ENCODE measurements at regions not wholly inside any gene's neighbourhood (a gene's known extent, or its start where the extent isn't known, plus 50 kb on each side); places are given as distances from the start of the nearest gene placed in this dataset.

- ChIA-PET POLR2A (ENCODE audit: low non-redundant PET) (no interaction called here), CTCF (interaction anchor here (0.6 to 4.5 kb wide), 3 partner anchors 44 to 354 kb away, joined by 3 to 56 read pairs (median 3); partner anchors contain the start of gene HES1)
- TF ChIP-seq CTCF (conservative IDR thresholded peaks at IDR 0.05; ENCODE audit: low read depth) = no peak
- no peak for DNase-seq (ENCODE audit: low spot score)
- peak overlapping the region; percentile 95 for H3K27ac ChIP-seq
Measured at GRCh38 chr3:193782747-193783146, 189.7 kb downstream of the OPA1 start.

- no peak overlapping the region for H3K27ac ChIP-seq
- POLR2A ChIA-PET (ENCODE audit: low non-redundant PET) = interaction anchor here (1.0 kb wide), 1 partner anchor 353 kb away, joined by 13 read pairs; the partner anchor contains the start of gene HES1
- peak; percentile 53 for DNase-seq (ENCODE audit: low spot score)
- CTCF ChIA-PET = interaction anchor here (0.6 to 1.0 kb wide), 2 partner anchors 44 to 532 kb away, joined by 3 read pairs; no protein-coding TSS in a partner anchor
- TF ChIP-seq CTCF (conservative IDR thresholded peaks at IDR 0.05; ENCODE audit: low read depth) = no peak
Measured at GRCh38 chr3:193783166-193783896, 190.3 kb downstream of the OPA1 start.

- ChIA-PET CTCF (interaction anchor here (0.7 to 0.8 kb wide), 2 partner anchors 541 to 559 kb away, joined by 3 to 5 read pairs; no protein-coding TSS in a partner anchor), POLR2A (ENCODE audit: low non-redundant PET) (no interaction called here)
- H3K27ac ChIP-seq = no peak overlapping the region
- DNase-seq (ENCODE audit: low spot score) = no peak
- no peak for TF ChIP-seq CTCF (conservative IDR thresholded peaks at IDR 0.05; ENCODE audit: low read depth)
Measured at GRCh38 chr3:193784822-193785221, 191.8 kb downstream of the OPA1 start.

- ChIA-PET CTCF (no interaction called here), POLR2A (ENCODE audit: low non-redundant PET) (no interaction called here)
- H3K27ac ChIP-seq = no peak overlapping the region
- DNase-seq (ENCODE audit: low spot score) = no peak
- no peak for TF ChIP-seq CTCF (conservative IDR thresholded peaks at IDR 0.05; ENCODE audit: low read depth)
Measured at GRCh38 chr3:193787496-193787870, 194.5 kb downstream of the OPA1 start.

GRCh38 chr3:193788189-193788991 is 195.4 kb downstream of the OPA1 start:
- no peak overlapping the region for H3K27ac ChIP-seq
- ChIA-PET POLR2A (ENCODE audit: low non-redundant PET) (no interaction called here), CTCF (interaction anchor here (0.6 kb wide), 1 partner anchor 288 kb away, joined by 3 read pairs; no protein-coding TSS in a partner anchor)
- TF ChIP-seq CTCF (conservative IDR thresholded peaks at IDR 0.05; ENCODE audit: low read depth) = no peak
- DNase-seq (ENCODE audit: low spot score) = no peak

- DNase-seq (ENCODE audit: low spot score) = no peak
- TF ChIP-seq CTCF (conservative IDR thresholded peaks at IDR 0.05; ENCODE audit: low read depth) = no peak
- ChIA-PET POLR2A (ENCODE audit: low non-redundant PET) (no interaction called here), CTCF (no interaction called here)
- H3K27ac ChIP-seq = no peak overlapping the region
Measured at GRCh38 chr3:193789455-193789854, 196.4 kb downstream of the OPA1 start.

All from RWPE1 (cell line).